OCI-LY1 (cell line): ENCODE measurements at regions not wholly inside any gene's neighbourhood (a gene's known extent, or its start where the extent isn't known, plus 50 kb on each side); places are given as distances from the start of the nearest gene placed in this dataset.

Source experiments
- H2AFZ ChIP-seq: fragments of 200-600 bp; sonication (generic), shearing (Covaris generic); 2 replicates; pipeline ENCODE4 v1.6.0; 2014; ENCODE audit warnings: antibody characterized with exemption, mild to moderate bottlenecking, low read length
- H3F3A ChIP-seq: fragments of 200-600 bp; sonication (generic), shearing (Covaris generic); 2 replicates; pipeline ENCODE4 v1.6.0; 2014; ENCODE audit warnings: mild to moderate bottlenecking, antibody characterized with exemption, low read length, moderate library complexity; ENCODE audit not compliant: insufficient read depth
- H3K27ac ChIP-seq: fragments of 200-600 bp; sonication (generic); 2 replicates; pipeline ENCODE4 v1.5.1; 2014; ENCODE audit warnings: low read length, mixed run types, mild to moderate bottlenecking, low read depth; ENCODE audit not compliant: poor library complexity, severe bottlenecking
- H3K27me3 ChIP-seq: fragments of 200-600 bp; sonication (generic); 2 replicates; pipeline ENCODE4 v1.6.0; 2014; ENCODE audit warnings: antibody characterized with exemption, mild to moderate bottlenecking, low read length, moderate library complexity; ENCODE audit not compliant: insufficient read depth
- H3K36me3 ChIP-seq: fragments of 200-600 bp; sonication (generic); 2 replicates; pipeline ENCODE4 v1.6.1; 2014; ENCODE audit warnings: mild to moderate bottlenecking, antibody characterized with exemption, low read length, moderate library complexity, mixed read lengths; ENCODE audit not compliant: insufficient read depth
- H3K4me1 ChIP-seq: fragments of 200-600 bp; sonication (generic); 2 replicates; pipeline ENCODE4 v1.5.1; 2014; ENCODE audit warnings: mild to moderate bottlenecking, low read length, moderate library complexity; ENCODE audit not compliant: insufficient read depth, severe bottlenecking
- H3K4me2 ChIP-seq: fragments of 200-600 bp; sonication (generic), shearing (Covaris generic); 2 replicates; pipeline ENCODE4 v1.6.1; 2014; ENCODE audit warnings: low read length
- H3K4me3 ChIP-seq: fragments of 200-600 bp; sonication (generic); 2 replicates; pipeline ENCODE4 v1.5.1; 2014; ENCODE audit warnings: low read length, low read depth, mild to moderate bottlenecking, mixed read lengths; ENCODE audit not compliant: poor library complexity, severe bottlenecking
- H3K79me2 ChIP-seq: fragments of 200-600 bp; shearing (Covaris generic); 2 replicates; pipeline ENCODE4 v1.6.1; 2016; ENCODE audit warnings: mixed run types, low read length, mixed read lengths; ENCODE audit not compliant: insufficient read depth
- H3K9ac ChIP-seq: fragments of 200-600 bp; sonication (generic), shearing (Covaris generic); 2 replicates; pipeline ENCODE4 v1.6.1; 2014; ENCODE audit warnings: mild to moderate bottlenecking, low read length, mixed read lengths
- H3K9me2 ChIP-seq: fragments of 200-600 bp; sonication (generic), shearing (Covaris generic); 2 replicates; pipeline ENCODE4 v1.6.1; 2014; ENCODE audit warnings: low read depth, mild to moderate bottlenecking, low read length, mixed read lengths
- H3K9me3 ChIP-seq: fragments of 200-600 bp; shearing (Covaris generic); 2 replicates; pipeline ENCODE4 v1.6.1; 2014; ENCODE audit warnings: low read length, mixed read lengths
- H4K20me1 ChIP-seq: fragments of 200-600 bp; sonication (generic), shearing (Covaris generic); 2 replicates; pipeline ENCODE4 v1.6.0; 2016; ENCODE audit warnings: mild to moderate bottlenecking, low read length; ENCODE audit not compliant: insufficient read depth
- EZH2 ChIP-seq: fragments of 200-600 bp; sonication (generic), shearing (Covaris generic); IDR thresholded peaks from 2 replicates; pipeline ENCODE4 v1.8.0; 2017; ENCODE audit warnings: borderline replicate concordance, mixed run types, mild to moderate bottlenecking, antibody characterized with exemption, low read length, moderate library complexity, mixed read lengths
- TF ChIP-seq, protein P1 (sequence below): fragments of 200-600 bp; sonication (generic), shearing (Covaris generic); IDR thresholded peaks from 2 replicates; pipeline ENCODE4 v1.5.1; 2017; ENCODE audit warnings: mild to moderate bottlenecking, antibody characterized with exemption, low read length, moderate library complexity, mixed read lengths

DNA sequence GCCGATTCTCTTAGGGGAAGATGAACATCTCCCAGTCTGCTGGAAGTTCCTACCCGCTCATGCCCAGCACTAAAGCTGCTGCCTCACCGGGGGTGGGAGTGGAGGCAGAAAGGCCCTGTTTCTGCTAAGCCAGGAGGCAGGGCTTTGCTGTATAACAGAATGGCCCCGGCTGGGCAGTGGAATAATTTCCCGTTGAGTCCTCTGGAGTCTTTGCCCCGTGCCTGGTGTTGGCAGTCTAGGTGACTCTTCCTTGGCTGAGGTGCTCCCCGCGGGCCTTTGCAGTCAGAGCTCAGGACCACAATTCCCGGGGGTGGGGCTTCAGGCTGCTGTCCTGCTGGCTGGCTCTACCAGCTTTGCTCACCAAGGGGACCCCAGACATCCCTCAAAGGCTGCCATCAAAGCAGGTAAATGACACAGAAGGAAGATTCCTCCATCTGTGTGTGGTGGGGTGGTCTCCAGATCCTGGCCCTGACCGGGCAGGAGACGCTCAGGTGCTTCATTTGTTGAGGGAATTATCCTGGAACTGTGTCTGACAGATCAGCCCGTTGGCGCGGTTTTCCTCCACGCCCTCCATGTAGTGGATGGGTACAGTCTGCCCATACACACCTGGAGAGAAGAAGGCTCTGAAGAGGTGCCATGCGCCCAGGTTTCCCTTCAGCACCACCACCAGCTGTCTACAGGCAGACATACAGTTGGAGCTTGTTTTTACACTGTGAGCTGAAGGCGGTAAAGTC, 209.9 kb downstream of the TEX29 start:
- Histone ChIP-seq H3K9ac (no peak overlapping the region), H3K27me3 (no peaks in the 10 kb centered on the region), H3K4me2 (no peak overlapping the region)

DNA sequence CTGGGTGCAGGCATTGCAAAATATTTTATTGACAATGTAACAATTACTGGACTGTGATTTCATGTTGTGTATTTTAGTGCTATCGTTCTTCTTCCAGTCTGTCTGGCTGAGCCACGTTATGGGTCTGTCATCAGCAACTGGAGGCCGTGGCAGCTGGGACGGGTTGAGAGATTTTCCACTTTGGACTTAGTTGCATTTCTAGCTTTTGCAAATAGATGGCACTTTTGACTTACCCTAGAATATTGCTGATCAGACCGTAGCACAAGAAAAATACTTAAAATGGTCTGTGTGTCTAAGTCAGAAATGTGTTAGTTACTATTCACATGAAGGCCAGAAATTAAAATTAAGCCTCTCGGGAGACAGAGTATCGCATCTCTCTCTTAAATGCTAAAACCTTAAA, 211.1 kb downstream of the TEX29 start:
- no peaks in the 10 kb centered on the region for H3K27me3 ChIP-seq
- TF ChIP-seq, protein P1, sequence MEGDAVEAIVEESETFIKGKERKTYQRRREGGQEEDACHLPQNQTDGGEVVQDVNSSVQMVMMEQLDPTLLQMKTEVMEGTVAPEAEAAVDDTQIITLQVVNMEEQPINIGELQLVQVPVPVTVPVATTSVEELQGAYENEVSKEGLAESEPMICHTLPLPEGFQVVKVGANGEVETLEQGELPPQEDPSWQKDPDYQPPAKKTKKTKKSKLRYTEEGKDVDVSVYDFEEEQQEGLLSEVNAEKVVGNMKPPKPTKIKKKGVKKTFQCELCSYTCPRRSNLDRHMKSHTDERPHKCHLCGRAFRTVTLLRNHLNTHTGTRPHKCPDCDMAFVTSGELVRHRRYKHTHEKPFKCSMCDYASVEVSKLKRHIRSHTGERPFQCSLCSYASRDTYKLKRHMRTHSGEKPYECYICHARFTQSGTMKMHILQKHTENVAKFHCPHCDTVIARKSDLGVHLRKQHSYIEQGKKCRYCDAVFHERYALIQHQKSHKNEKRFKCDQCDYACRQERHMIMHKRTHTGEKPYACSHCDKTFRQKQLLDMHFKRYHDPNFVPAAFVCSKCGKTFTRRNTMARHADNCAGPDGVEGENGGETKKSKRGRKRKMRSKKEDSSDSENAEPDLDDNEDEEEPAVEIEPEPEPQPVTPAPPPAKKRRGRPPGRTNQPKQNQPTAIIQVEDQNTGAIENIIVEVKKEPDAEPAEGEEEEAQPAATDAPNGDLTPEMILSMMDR, result peak; percentile 29; the same call in 1 of the 2 replicates
- TF ChIP-seq EZH2, result no peak

More for the DNA sequence above, 209.9 kb downstream of the TEX29 start:
- Histone ChIP-seq H3K4me3 (no peak overlapping the region), H3K9me3 (no peaks in the 10 kb centered on the region), H3K36me3 (no peaks in the 10 kb centered on the region), H3K79me2 (no peaks in the 10 kb centered on the region), H4K20me1 (no peaks in the 10 kb centered on the region), H3K27ac (no peak overlapping the region), H3F3A (no peaks in the 10 kb centered on the region), H2AFZ (no peak overlapping the region), H3K9me2 (no peaks in the 10 kb centered on the region), H3K4me1 (no peaks in the 10 kb centered on the region)
- no peak for TF ChIP-seq EZH2
- TF ChIP-seq, protein P1, result no peak

DNA sequence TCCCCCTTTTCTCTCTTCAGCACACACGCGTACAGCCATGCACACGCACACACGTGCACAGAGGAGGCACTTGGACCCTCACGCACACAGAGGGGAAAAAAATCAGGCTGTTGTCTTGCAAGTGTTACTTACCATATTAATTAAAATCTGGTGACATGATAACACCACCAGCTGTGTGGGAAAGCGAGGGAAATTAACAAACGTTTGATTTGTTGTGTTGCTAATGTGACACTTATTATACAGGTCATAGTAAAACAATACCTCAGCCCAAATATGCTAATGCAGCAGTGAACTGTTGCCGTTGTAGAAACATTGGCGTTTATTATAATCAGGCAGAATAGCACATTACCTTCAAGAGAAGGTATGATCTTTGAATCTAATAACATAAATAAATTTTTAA, 211.7 kb downstream of the TEX29 start:
- no peak overlapping the region for H3K4me2 ChIP-seq
- no peaks in the 10 kb centered on the region for H3K4me1 ChIP-seq
- H3K9me3 ChIP-seq, result no peaks in the 10 kb centered on the region
- H3K27me3 ChIP-seq, result no peaks in the 10 kb centered on the region
- TF ChIP-seq EZH2, result no peak
- TF ChIP-seq, protein P1, result no peak
- no peaks in the 10 kb centered on the region for H3K36me3 ChIP-seq
- H4K20me1 ChIP-seq, result no peaks in the 10 kb centered on the region
- H3K27ac ChIP-seq, result no peak overlapping the region
- H3K9me2 ChIP-seq, result no peaks in the 10 kb centered on the region
- no peaks in the 10 kb centered on the region for H3K79me2 ChIP-seq
- no peak overlapping the region for H3K4me3 ChIP-seq
- no peak overlapping the region for H3K9ac ChIP-seq
- H2AFZ ChIP-seq, result no peak overlapping the region
- no peaks in the 10 kb centered on the region for H3F3A ChIP-seq

More for the DNA sequence above, 211.1 kb downstream of the TEX29 start:
- Histone ChIP-seq H3K4me1 (no peaks in the 10 kb centered on the region), H3F3A (no peaks in the 10 kb centered on the region), H3K79me2 (no peaks in the 10 kb centered on the region), H3K4me3 (no peak overlapping the region), H3K4me2 (no peak overlapping the region), H3K9me3 (no peaks in the 10 kb centered on the region), H3K27ac (no peak overlapping the region), H3K36me3 (no peaks in the 10 kb centered on the region), H4K20me1 (no peaks in the 10 kb centered on the region), H3K9me2 (no peaks in the 10 kb centered on the region), H3K9ac (no peak overlapping the region), H2AFZ (no peak overlapping the region)
